ENCODE measurements at regions not wholly inside any gene's neighbourhood (a gene's known extent, or its start where the extent isn't known, plus 50 kb on each side); places are given as distances from the start of the nearest gene placed in this dataset.

- no peak for DNase-seq (ENCODE audit: low read depth in 3 of 3)
Measured at GRCh38 chr16:86994215-86994614, 323.0 kb downstream of the C16orf95 start.

GRCh38 chr16:86994651-86995171 is 322.5 kb downstream of the C16orf95 start:
- DNase-seq (ENCODE audit: low read depth in 3 of 3) = no peak

DNA sequence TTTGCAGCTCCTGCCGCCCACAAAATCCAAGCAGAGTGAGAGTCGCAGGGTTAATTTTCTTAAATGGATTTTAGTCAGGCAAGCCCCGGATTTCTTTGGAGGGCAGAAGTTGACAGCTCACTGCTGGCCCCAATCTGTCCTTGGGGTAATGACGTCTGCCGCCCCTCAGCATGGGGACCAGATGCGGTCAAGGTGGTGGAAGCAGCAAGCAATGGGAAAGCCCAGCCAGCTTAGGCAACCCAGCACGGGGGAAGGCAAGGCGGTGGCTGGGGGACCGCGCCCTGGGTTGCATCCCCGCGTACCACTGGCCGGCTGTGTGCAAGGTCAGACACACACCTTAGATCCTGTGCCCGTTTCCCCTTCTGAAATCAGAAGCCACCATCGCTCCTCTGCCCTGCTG is 321.7 kb downstream of the C16orf95 start:
- no peak for DNase-seq (ENCODE audit: low read depth in 3 of 3)

- DNase-seq (ENCODE audit: low read depth in 3 of 3) = no peak
Measured at GRCh38 chr16:86996081-86996480, 321.1 kb downstream of the C16orf95 start.

DNA sequence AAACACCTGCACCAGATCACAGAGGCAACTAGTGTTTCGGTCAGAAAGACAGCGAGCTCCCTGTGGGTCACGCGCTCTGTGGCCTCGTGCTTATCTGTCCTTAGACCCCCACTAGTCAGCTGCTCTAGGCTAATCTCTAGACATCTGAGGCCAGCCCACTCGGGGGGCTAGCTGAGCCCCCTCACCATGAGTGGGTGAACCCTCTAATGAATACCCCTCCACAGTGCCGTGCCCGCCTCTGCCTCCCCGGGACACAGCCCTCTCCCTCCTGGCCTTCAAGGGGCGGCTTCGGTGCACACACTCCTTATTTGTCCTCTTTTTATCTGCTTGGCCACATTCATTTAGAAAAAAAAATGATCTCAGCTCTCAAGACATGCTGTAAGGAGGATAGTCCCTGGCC is 320.1 kb downstream of the C16orf95 start:
- no peak for DNase-seq (ENCODE audit: low read depth in 3 of 3)

DNA sequence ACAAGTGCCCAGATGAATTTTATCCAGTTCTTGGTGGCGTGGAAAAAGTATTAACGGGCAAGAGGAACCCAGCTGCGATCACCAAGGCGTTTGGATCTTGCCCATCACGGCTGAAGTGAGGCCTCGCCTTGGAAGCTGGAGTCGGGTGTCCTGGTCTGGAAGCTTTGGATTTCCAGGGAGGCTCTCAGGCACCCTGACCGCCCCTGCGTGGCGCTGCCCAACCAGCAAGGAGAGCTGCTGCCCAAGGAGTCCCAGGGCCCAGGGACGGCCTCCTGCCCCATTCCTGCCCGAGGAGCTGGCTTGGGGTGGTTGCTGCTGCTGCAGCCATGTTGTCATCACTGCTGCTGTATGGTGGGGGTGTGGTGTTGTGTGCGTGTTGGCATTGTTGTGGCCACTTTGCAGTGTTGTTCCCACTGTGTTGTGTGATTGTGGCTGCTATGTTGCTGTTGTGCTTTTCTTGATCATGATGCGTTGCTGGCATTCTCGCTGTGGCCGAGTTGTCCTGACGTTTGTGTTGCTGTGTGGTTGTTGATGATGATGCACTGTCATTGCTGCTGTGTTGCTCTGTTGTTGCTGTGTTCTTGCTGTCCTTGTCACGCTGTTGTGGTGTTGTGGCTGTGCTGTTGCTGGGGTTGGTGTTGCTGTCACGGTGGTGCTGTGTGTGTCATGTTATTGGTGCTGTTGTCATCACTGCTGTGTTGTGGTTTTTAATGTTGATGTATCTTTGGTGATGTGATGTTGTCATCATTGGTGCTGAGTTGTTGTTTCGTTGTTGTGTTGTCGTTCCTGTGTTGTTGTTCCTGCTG is 318.8 kb downstream of the C16orf95 start:
- DNase-seq (ENCODE audit: low read depth in 3 of 3) = no peak

- DNase-seq (ENCODE audit: low read depth in 3 of 3) = no peak
Measured at GRCh38 chr16:87000001-87000400, 317.2 kb downstream of the C16orf95 start.

DNA sequence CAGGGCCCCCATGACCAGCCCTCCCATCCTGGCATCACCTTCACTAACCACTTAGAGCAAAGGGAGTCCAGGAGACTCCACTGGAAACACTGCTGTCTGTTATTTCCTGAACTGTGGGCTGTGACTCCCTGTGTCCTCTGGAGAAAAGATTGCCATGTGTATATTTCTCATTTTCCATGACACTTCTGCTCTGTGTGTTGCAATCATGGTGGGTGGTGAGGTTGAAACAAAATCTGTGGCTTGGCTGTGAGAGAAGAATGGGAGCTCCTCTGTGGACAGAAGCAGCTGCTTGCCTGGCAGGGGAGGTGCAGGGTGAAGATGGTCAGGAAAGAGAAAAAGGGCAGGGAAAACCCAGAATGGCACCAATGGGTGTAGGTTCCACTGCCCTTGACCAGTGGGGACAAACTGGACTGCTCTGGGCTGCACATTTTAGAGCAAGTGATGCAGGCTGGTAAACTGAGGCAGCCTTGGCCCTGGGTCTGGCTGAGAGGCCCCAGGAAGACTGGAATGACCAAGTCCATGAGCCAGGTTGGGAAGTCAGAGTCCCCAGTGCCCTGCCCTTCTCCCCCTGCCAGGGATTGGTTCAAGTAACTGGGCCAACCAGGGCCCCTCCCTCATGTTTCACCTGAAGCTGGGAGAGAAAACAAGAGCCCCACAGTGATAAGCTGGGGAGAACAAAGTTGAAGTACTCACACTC is 314.3 kb downstream of the C16orf95 start:
- DNase-seq (ENCODE audit: low read depth in 3 of 3) = no peak

GRCh38 chr16:87003414-87003755 is 313.8 kb downstream of the C16orf95 start:
- no peak for DNase-seq (ENCODE audit: low read depth in 3 of 3)

- DNase-seq (ENCODE audit: low read depth in 3 of 3) = no peak
Measured at GRCh38 chr16:87006021-87006420, 311.2 kb downstream of the C16orf95 start.

GRCh38 chr16:87006789-87007745 is 310.1 kb downstream of the C16orf95 start:
- DNase-seq (ENCODE audit: low read depth in 3 of 3) = no peak

GRCh38 chr16:87007907-87008306 is 309.3 kb downstream of the C16orf95 start:
- DNase-seq (ENCODE audit: low read depth in 3 of 3) = no peak

GRCh38 chr16:87008664-87009063 is 308.5 kb downstream of the C16orf95 start:
- DNase-seq (ENCODE audit: low read depth in 3 of 3) = no peak

DNA sequence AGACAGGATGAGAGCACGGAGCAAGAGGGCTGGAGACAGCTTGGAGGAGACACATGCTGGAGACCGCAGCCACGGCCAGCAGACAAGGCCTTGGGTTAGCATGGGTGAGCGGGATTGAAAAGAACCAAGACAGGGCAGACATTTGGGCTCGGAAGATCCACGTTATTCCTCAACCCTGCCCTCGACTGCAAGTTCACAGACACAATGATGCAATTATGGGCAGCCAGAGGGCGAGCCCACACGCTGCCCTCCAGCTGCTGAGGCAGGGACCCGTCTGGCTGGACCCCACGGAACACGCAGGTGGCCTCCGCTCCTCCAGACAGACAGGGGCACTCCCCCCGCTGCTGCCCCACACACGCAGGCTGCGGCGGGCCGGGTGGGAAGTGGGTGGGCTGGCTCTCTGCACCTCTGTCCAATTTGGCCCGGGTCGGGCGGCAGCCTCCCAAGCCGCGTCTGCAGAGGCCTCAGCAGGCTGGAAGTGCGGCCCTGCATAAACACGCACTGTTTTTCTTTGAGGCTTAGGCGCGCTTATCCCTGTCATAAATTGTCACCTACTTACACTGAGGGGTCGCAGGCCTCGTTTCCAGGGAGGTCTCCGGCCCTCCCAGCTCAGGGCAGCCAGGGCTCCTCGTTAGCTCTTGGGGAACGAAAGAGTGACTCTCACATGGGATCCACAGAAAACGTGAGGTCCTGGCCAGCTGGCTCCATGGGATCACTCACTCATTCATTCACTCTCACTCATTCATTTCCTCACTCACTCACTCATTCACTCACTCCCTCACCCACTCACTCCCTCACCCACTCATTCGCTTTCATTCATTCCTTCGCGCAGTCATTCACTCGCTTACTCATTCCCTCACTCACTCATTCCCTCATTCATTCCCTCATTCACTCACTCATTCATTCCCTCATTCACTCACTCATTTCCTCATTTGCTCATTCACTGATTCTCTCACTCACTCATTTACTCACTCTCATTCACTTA is 303.9 kb downstream of the C16orf95 start:
- DNase-seq (ENCODE audit: low read depth in 3 of 3) = no peak

GRCh38 chr16:87014112-87014511 is 303.1 kb downstream of the C16orf95 start:
- DNase-seq (ENCODE audit: low read depth in 3 of 3) = no peak

DNA sequence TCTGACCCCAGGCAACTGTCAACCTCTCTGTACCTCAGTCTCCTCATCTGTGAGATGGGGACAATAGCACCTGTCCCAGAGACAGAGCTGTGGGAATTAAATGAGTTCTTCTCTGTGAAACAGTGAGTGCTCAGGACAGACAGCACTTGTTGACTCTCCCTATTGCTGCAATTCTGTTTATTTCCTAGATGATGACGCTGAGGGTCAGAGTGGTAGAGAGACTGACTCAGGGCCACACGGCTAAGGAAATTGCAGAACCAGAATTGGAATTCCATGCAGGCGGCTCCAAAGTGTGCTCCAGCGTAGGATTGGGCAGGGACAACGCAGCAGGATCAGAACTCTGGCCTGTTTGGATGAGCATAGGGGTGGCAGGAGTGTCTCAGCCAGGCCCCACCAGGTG is 302.2 kb downstream of the C16orf95 start:
- no peak for DNase-seq (ENCODE audit: low read depth in 3 of 3)

- no peak for DNase-seq (ENCODE audit: low read depth in 3 of 3)
Measured at GRCh38 chr16:87016046-87017035, 300.9 kb downstream of the C16orf95 start.

- DNase-seq (ENCODE audit: low read depth in 3 of 3) = no peak
Measured at GRCh38 chr16:87017371-87018012, 299.7 kb downstream of the C16orf95 start.

DNA sequence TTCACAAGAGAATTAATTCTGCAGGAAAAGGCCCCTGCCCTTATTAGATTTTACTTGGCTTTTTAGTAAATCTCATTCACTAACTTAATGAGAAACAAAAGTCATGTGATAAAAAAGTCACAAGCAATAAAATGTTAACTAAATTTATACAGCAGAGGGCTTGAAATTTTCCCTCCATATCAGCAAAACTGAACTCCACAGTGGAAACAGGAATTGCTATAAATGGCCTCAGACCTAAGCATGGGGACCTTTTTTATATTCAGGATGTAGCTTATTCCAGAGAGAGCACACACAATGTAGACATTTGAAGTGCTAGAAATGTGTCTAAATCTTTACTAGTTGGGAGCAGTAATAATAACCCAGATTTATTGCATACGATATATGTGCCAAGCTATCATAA is 291.5 kb downstream of the C16orf95 start:
- DNase-seq (ENCODE audit: low read depth in 3 of 3) = no peak
